Body of pancreas (tissue), 4 donors: ENCODE measurements at regions not wholly inside any gene's neighbourhood (a gene's known extent, or its start where the extent isn't known, plus 50 kb on each side); places are given as distances from the start of the nearest gene placed in this dataset.

Source experiments
- CTCF ChIP-seq, 7 experiments: fragments of 450-650 bp in 4 of 7; fragments of 200-600 bp in 3 of 7; sonication (generic) in 3 of 7; IDR thresholded peaks; one replicate each; pipeline ENCODE4 v1.5.1; 2016 to 2019; ENCODE audit warnings: antibody characterized with exemption in 7 of 7
- POLR2A ChIP-seq, 3 donors: fragments of 450-650 bp; IDR thresholded peaks; one replicate each; pipeline ENCODE4 v1.6.1; 2016; ENCODE audit warnings: antibody characterized with exemption in 3 of 3, mild to moderate bottlenecking in 2 of 3

GRCh38 chr20:54711071-54711470 is 235.7 kb downstream of the DOK5 start:
- TF ChIP-seq POLR2A (IDR thresholded peaks at IDR 0.05) (no peak), CTCF (IDR thresholded peaks at IDR 0.05) (no peak)
